Mesenchymal stem cell (in vitro differentiated cells and primary cell): ENCODE measurements at regions not wholly inside any gene's neighbourhood (a gene's known extent, or its start where the extent isn't known, plus 50 kb on each side); places are given as distances from the start of the nearest gene placed in this dataset.

Experiments used
- DNase-seq: peaks from one replicate; pipeline ENCODE4 v3.0.0-alpha.2; 2013
- H2AFZ ChIP-seq: one replicate; pipeline ENCODE4 v1.6.1; 2013; ENCODE audit warnings: low read depth, mild to moderate bottlenecking, control low read depth, inconsistent platforms, low read length, moderate library complexity
- H2AK5ac ChIP-seq: 2 replicates; pipeline ENCODE4 v1.6.1; 2013; ENCODE audit warnings: low read length, moderate library complexity, mild to moderate bottlenecking, inconsistent platforms; ENCODE audit not compliant: severe bottlenecking
- H2BK120ac ChIP-seq: one replicate; pipeline ENCODE4 v1.6.1; 2013; ENCODE audit warnings: low read depth, mild to moderate bottlenecking, inconsistent platforms, low read length, moderate library complexity
- H2BK12ac ChIP-seq, 2 experiments: one replicate each; pipeline ENCODE4 v1.6.1; 2013; ENCODE audit warnings: inconsistent platforms in 2 of 2, low read length in 2 of 2, mild to moderate bottlenecking in 2 of 2, moderate library complexity in 2 of 2, control low read depth in 1 of 2
- H2BK15ac ChIP-seq: one replicate; pipeline ENCODE4 v1.6.1; 2013; ENCODE audit warnings: mild to moderate bottlenecking, low read depth, inconsistent platforms; ENCODE audit not compliant: poor library complexity, severe bottlenecking
- H2BK5ac ChIP-seq: 2 replicates; pipeline ENCODE4 v1.6.1; 2013; ENCODE audit warnings: low read depth, mild to moderate bottlenecking, low read length, control low read depth, inconsistent platforms; ENCODE audit not compliant: poor library complexity, severe bottlenecking
- H3K14ac ChIP-seq, 2 experiments: one replicate each; pipeline ENCODE4 v1.6.1; 2013; ENCODE audit warnings: inconsistent platforms in 2 of 2, low read length in 2 of 2, control low read depth in 1 of 2, mild to moderate bottlenecking in 1 of 2, moderate library complexity in 1 of 2
- H3K18ac ChIP-seq, 2 experiments: one replicate each; pipeline ENCODE4 v1.6.1; 2013; ENCODE audit warnings: inconsistent platforms in 2 of 2, low read length in 2 of 2, control low read depth in 1 of 2, low read depth in 1 of 2, mild to moderate bottlenecking in 1 of 2
- H3K23ac ChIP-seq, 2 experiments: one replicate each; pipeline ENCODE4 v1.6.1; 2013; ENCODE audit warnings: inconsistent platforms in 2 of 2, low read length in 2 of 2, mild to moderate bottlenecking in 2 of 2, moderate library complexity in 2 of 2, control low read depth in 1 of 2
- H3K27ac ChIP-seq: 2 replicates; pipeline ENCODE4 v1.5.1; 2013; ENCODE audit warnings: mild to moderate bottlenecking, moderate library complexity, low read length, control low read depth, inconsistent platforms; ENCODE audit not compliant: poor library complexity, severe bottlenecking
- H3K27me3 ChIP-seq, 2 experiments: 2 replicates each; pipeline versions ENCODE4 v1.6.1 to v1.7.0; 2013; ENCODE audit warnings: low read length in 2 of 2, mild to moderate bottlenecking in 2 of 2, moderate library complexity in 2 of 2, control low read depth in 1 of 2, inconsistent platforms in 1 of 2; ENCODE audit not compliant: control insufficient read depth in 1 of 2, insufficient read depth in 1 of 2
- H3K36me3 ChIP-seq, 2 experiments: 2 replicates each; pipeline versions ENCODE4 v1.6.1 to v1.7.0; 2013; ENCODE audit warnings: low read length in 2 of 2, control low read depth in 1 of 2, inconsistent platforms in 1 of 2, low read depth in 1 of 2, mild to moderate bottlenecking in 1 of 2; ENCODE audit not compliant: insufficient read depth in 2 of 2, control insufficient read depth in 1 of 2
- H3K4ac ChIP-seq, 2 experiments: one replicate each; pipeline ENCODE4 v1.6.1; 2013; ENCODE audit warnings: inconsistent platforms in 2 of 2, low read length in 2 of 2, mild to moderate bottlenecking in 2 of 2, moderate library complexity in 2 of 2, control low read depth in 1 of 2, low read depth in 1 of 2
- H3K4me1 ChIP-seq: 2 replicates; pipeline ENCODE4 v1.6.1; 2013; ENCODE audit warnings: low read depth, low read length, control low read depth; ENCODE audit not compliant: control insufficient read depth, insufficient read depth
- H3K4me2 ChIP-seq: 2 replicates; pipeline ENCODE4 v1.6.1; 2013; ENCODE audit warnings: low read length, mild to moderate bottlenecking, inconsistent platforms; ENCODE audit not compliant: poor library complexity, severe bottlenecking
- H3K4me3 ChIP-seq, 2 experiments: 2 replicates each; pipeline versions ENCODE4 v1.5.1 to v1.7.0; 2013; ENCODE audit warnings: low read length in 2 of 2, mild to moderate bottlenecking in 2 of 2, control low read depth in 1 of 2, low read depth in 1 of 2; ENCODE audit not compliant: insufficient read depth in 1 of 2
- H3K79me1 ChIP-seq: replicated peaks from 2 replicates; pipeline ENCODE4 v1.6.1; 2013; ENCODE audit warnings: mild to moderate bottlenecking, control low read depth, low read length, inconsistent platforms; ENCODE audit not compliant: poor library complexity, severe bottlenecking
- H3K9ac ChIP-seq: 2 replicates; pipeline ENCODE4 v1.7.0; 2013; ENCODE audit warnings: mild to moderate bottlenecking, low read length, moderate library complexity
- H3K9me3 ChIP-seq: 2 replicates; pipeline ENCODE4 v1.7.0; 2013; ENCODE audit warnings: mild to moderate bottlenecking, low read length; ENCODE audit not compliant: control insufficient read depth
- H4K8ac ChIP-seq: one replicate; pipeline ENCODE4 v1.6.1; 2013; ENCODE audit warnings: inconsistent platforms, mild to moderate bottlenecking, low read length, moderate library complexity
- H4K91ac ChIP-seq: one replicate; pipeline ENCODE4 v1.6.1; 2013; ENCODE audit warnings: mild to moderate bottlenecking, low read length, inconsistent platforms
- WGBS: methylation state at CpG from one replicate; pipeline ENCODE4 v1.1.7; 2013; ENCODE audit warnings: mixed read lengths; 5-methylcytosine and 5-hydroxymethylcytosine counted together

DNA sequence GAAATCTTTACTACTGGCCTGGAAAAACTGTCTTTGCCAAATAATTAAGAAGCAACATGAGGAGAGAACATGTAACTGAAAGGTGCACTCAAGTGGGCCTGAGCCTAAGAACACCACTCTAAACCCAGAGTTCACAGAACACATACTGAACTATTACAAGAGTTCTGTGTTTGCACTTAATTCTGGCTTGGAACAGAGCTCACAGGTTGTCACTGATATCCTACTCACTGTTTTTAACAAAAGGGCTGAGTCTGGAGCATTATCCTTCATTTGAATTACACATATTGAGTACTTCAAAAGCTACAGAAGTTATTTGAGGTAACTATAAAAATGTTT, 164.7 kb downstream of the OGFRL1 start:
- H3K4ac ChIP-seq = no peak overlapping the region

DNA sequence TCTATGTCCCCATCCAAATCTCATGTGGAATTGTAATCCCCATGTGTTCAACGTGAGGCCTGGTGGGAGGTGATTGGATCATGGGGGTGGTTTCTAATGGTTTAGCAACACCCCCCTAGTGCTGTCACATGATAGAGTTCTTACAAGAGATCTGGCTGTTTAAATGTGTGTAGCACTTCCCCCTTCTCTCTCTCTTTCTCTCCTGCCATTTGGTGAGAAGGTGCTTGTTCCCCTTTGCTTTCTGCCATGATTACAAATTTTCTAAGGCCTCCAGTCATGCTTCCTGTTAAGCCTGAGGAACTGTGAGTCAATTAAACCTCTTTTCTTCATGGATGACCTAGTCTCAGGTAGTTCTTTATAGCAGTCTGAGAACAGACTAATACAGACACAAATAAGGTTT, 165.4 kb downstream of the OGFRL1 start:
- no peak overlapping the region for H2BK5ac ChIP-seq
- H3K14ac ChIP-seq = no peak overlapping the region
- H2AFZ ChIP-seq = no peak overlapping the region

More for the DNA sequence above, 164.7 kb downstream of the OGFRL1 start:
- Histone ChIP-seq H3K9ac (no peak overlapping the region), H2BK12ac (no peak overlapping the region), H2BK120ac (no peak overlapping the region), H3K9me3 (no peaks in the 10 kb centered on the region), H4K91ac (no peak overlapping the region), H3K36me3 (no peaks in the 10 kb centered on the region), H3K27me3 (no peaks in the 10 kb centered on the region), H3K27ac (no peak overlapping the region), H3K14ac (no peak overlapping the region), H3K18ac (no peak overlapping the region), H2BK5ac (no peak overlapping the region), H4K8ac (no peak overlapping the region), H2BK15ac (no peak overlapping the region), H2AK5ac (no peak overlapping the region), H2AFZ (no peak overlapping the region), H3K4me3 (no peak overlapping the region), H3K23ac (no peak overlapping the region), H3K4me1 (no peaks in the 10 kb centered on the region), H3K4me2 (no peak overlapping the region), H3K79me1 (no peaks in the 10 kb centered on the region)
- DNase-seq = no peak

DNA sequence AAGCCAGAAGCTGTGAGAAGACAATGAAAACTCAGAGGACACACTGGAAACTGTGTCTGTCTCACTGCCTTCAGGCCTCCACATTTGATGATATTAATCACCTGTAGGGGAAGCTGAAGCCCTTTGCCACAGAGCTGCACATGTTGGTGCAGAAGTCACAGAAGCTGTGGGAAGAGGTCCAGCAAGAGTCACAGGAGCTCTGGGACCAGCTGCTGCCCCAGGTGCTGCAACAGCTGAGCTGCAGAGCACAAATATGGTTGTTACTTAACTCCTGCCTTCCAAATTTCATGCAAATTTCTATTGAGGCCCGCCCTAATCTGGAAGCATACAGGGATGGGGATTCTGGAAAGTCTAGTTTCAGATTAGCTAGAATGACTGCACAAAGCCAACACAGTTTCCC, 169.3 kb downstream of the OGFRL1 start:
- H3K27ac ChIP-seq = no peak overlapping the region
- H3K14ac ChIP-seq = no peak overlapping the region
- H3K36me3 ChIP-seq = no peaks in the 10 kb centered on the region
- H3K4me1 ChIP-seq = no peaks in the 10 kb centered on the region
- no peak overlapping the region for H3K4ac ChIP-seq
- no peak overlapping the region for H2BK5ac ChIP-seq
- H2BK120ac ChIP-seq = no peak overlapping the region
- H3K9me3 ChIP-seq = no peaks in the 10 kb centered on the region
- no peak overlapping the region for H2BK15ac ChIP-seq
- WGBS = no CpG with 5 or more reads among the region's 1 CpG
- no peaks in the 10 kb centered on the region for H3K79me1 ChIP-seq
- H2BK12ac ChIP-seq = peak overlapping the region in 1 of 2 experiments; percentile 52
- no peak overlapping the region for H4K91ac ChIP-seq
- H3K9ac ChIP-seq = no peak overlapping the region
- peak overlapping the region; percentile 39 for H2AFZ ChIP-seq
- peak overlapping the region in 1 of 2 experiments; percentile 40 for H3K18ac ChIP-seq
- no peak overlapping the region for H3K4me2 ChIP-seq
- DNase-seq = no peak
- H4K8ac ChIP-seq = no peak overlapping the region
- H3K27me3 ChIP-seq = no peaks in the 10 kb centered on the region
- H2AK5ac ChIP-seq = no peak overlapping the region
- no peak overlapping the region for H3K23ac ChIP-seq
- H3K4me3 ChIP-seq = no peak overlapping the region

More for the DNA sequence above, 165.4 kb downstream of the OGFRL1 start:
- Histone ChIP-seq H3K9me3 (no peaks in the 10 kb centered on the region), H3K27me3 (no peaks in the 10 kb centered on the region), H3K9ac (no peak overlapping the region), H2AK5ac (no peak overlapping the region), H3K4me3 (no peak overlapping the region), H3K4me2 (no peak overlapping the region), H3K4ac (no peak overlapping the region), H4K91ac (no peak overlapping the region), H2BK15ac (no peak overlapping the region), H3K79me1 (no peaks in the 10 kb centered on the region), H3K27ac (no peak overlapping the region), H2BK12ac (no peak overlapping the region), H3K18ac (no peak overlapping the region), H3K4me1 (no peaks in the 10 kb centered on the region), H2BK120ac (no peak overlapping the region), H3K23ac (no peak overlapping the region), H4K8ac (no peak overlapping the region), H3K36me3 (no peaks in the 10 kb centered on the region)
- no peak for DNase-seq
- WGBS = 80% methylated on average over 1 of the region's 1 CpG

GRCh38 chr6:71459162-71459561, 170.6 kb downstream of the OGFRL1 start:
- Histone ChIP-seq H4K91ac (no peak overlapping the region), H3K23ac (no peak overlapping the region), H3K4me1 (no peaks in the 10 kb centered on the region), H3K9ac (no peak overlapping the region), H2AK5ac (no peak overlapping the region), H3K9me3 (peaks cover 5% of the 10 kb centered on the region), H2BK120ac (no peak overlapping the region), H3K79me1 (no peaks in the 10 kb centered on the region), H2BK12ac (no peak overlapping the region), H3K27ac (no peak overlapping the region), H3K4me2 (no peak overlapping the region), H2BK5ac (no peak overlapping the region), H3K27me3 (no peaks in the 10 kb centered on the region), H4K8ac (no peak overlapping the region), H3K4me3 (no peak overlapping the region), H3K36me3 (no peaks in the 10 kb centered on the region), H3K14ac (no peak overlapping the region), H3K4ac (no peak overlapping the region), H3K18ac (no peak overlapping the region), H2BK15ac (no peak overlapping the region), H2AFZ (no peak overlapping the region)
- no peak for DNase-seq
- WGBS = 94% methylated on average over 1 of the region's 2 CpGs
